B cell (primary cell): ENCODE measurements at regions not wholly inside any gene's neighbourhood (a gene's known extent, or its start where the extent isn't known, plus 50 kb on each side); places are given as distances from the start of the nearest gene placed in this dataset.

ENCODE experiments used
- ATAC-seq: fragments of 200-7000 bp; cut with Tn5 transposase; one replicate; pipeline ENCODE4 v1.10.0; 2021; ENCODE audit warnings: low read depth, mild to moderate bottlenecking, moderate number of reproducible peaks, moderate library complexity
- CTCF ChIA-PET: fragments of 350-600 bp; sonication (Branson Sonifier 250); formaldehyde crosslinking; loops from one replicate; lab custom pipeline; 2021; ENCODE audit warnings: antibody characterized with exemption, inconsistent platforms; lab: Charles Lee
- POLR2A ChIA-PET: fragments of 350-600 bp; sonication (Branson Sonifier 250); formaldehyde crosslinking; loops from one replicate; lab custom pipeline; 2021; ENCODE audit warnings: antibody characterized with exemption; lab: Charles Lee
- DNase-seq: peaks from one replicate; pipeline ENCODE4 v3.0.0; 2013
- H2AFZ ChIP-seq: 2 replicates; pipeline ENCODE4 v1.6.1; 2012; ENCODE audit warnings: mild to moderate bottlenecking, low read depth, low read length; ENCODE audit not compliant: insufficient read depth, poor library complexity, severe bottlenecking
- H3K27ac ChIP-seq, 2 donors: 1 replicate in 1 of 2; 2 replicates in 1 of 2; pipeline ENCODE4 v1.5.1; 2012 to 2013; ENCODE audit warnings: low read length in 2 of 2, mild to moderate bottlenecking in 2 of 2, moderate library complexity in 1 of 2
- H3K27me3 ChIP-seq, 4 experiments: fragments of 200-600 bp in 1 of 4; sonication (generic) in 1 of 4; replicated peaks in 1 of 4; 1 replicate in 2 of 4; 2 replicates in 2 of 4; pipeline versions ENCODE4 v1.6.1 to v1.7.0; 2013 to 2016; ENCODE audit warnings: low read length in 3 of 4, mild to moderate bottlenecking in 2 of 4, mixed read lengths in 1 of 4, moderate library complexity in 1 of 4; ENCODE audit not compliant: insufficient read depth in 4 of 4, control insufficient read depth in 3 of 4; ENCODE audit errors: control extremely low read depth in 1 of 4
- H3K36me3 ChIP-seq, 2 experiments: replicated peaks in 1 of 2; 1 replicate in 1 of 2; 2 replicates in 1 of 2; pipeline versions ENCODE4 v1.6.1 to v1.7.1; 2013; ENCODE audit warnings: low read length in 1 of 2; ENCODE audit not compliant: insufficient read depth in 2 of 2, control insufficient read depth in 1 of 2; ENCODE audit errors: control extremely low read depth in 1 of 2, extremely low read depth in 1 of 2
- H3K4me1 ChIP-seq, 2 donors: fragments of 200-600 bp in 1 of 2; sonication (generic) in 1 of 2; 1 replicate in 1 of 2; 2 replicates in 1 of 2; pipeline versions ENCODE4 v1.5.1 to v1.6.1; 2013 to 2017; ENCODE audit warnings: low read length in 2 of 2; ENCODE audit not compliant: control insufficient read depth in 2 of 2, insufficient read depth in 2 of 2
- H3K4me2 ChIP-seq: replicated peaks from 2 replicates; pipeline ENCODE3; 2012; ENCODE audit warnings: mild to moderate bottlenecking, low read depth, low read length; ENCODE audit not compliant: poor library complexity, severe bottlenecking
- H3K4me3 ChIP-seq, 5 experiments: fragments of 200-600 bp in 1 of 5; sonication (generic) in 1 of 5; 1 replicate in 3 of 5; 2 replicates in 2 of 5; pipeline versions ENCODE4 v1.5.1 to v1.7.0; 2011 to 2016; ENCODE audit warnings: low read length in 4 of 5, mild to moderate bottlenecking in 4 of 5, low read depth in 2 of 5, control low read depth in 1 of 5, moderate library complexity in 1 of 5; ENCODE audit not compliant: insufficient read depth in 1 of 5; ENCODE audit errors: control extremely low read depth in 1 of 5, extremely low read depth in 1 of 5
- H3K79me2 ChIP-seq: fragments of 200-600 bp; sonication (generic); one replicate; pipeline ENCODE4 v1.6.0; 2016; ENCODE audit warnings: low read length; ENCODE audit not compliant: control insufficient read depth, insufficient read depth
- H3K9ac ChIP-seq: fragments of 200-600 bp; sonication (generic); 2 replicates; pipeline ENCODE4 v1.6.1; 2017; ENCODE audit warnings: mild to moderate bottlenecking, low read length, moderate library complexity
- H3K9me3 ChIP-seq, 3 donors: one replicate each; pipeline versions ENCODE4 v1.6.1 to v1.7.1; 2013; ENCODE audit warnings: low read length in 2 of 3; ENCODE audit not compliant: control insufficient read depth in 2 of 3, insufficient read depth in 1 of 3; ENCODE audit errors: control extremely low read depth in 1 of 3
- H4K20me1 ChIP-seq: 2 replicates; pipeline ENCODE4 v1.6.0; 2012; ENCODE audit warnings: mild to moderate bottlenecking, low read length; ENCODE audit not compliant: insufficient read depth, control insufficient read depth, poor library complexity, severe bottlenecking
- H3K27ac Mint-ChIP-seq: one replicate; pipeline ENCODE4 v1.8.0; 2021; ENCODE audit warnings: mixed read lengths
- H3K27me3 Mint-ChIP-seq: one replicate; pipeline ENCODE4 v1.8.0; 2021; ENCODE audit warnings: mixed read lengths
- H3K4me1 Mint-ChIP-seq: one replicate; pipeline ENCODE4 v1.8.0; 2021; ENCODE audit warnings: mixed read lengths
- H3K4me3 Mint-ChIP-seq: one replicate; pipeline ENCODE4 v1.8.0; 2021; ENCODE audit warnings: mixed read lengths
- H3K9me3 Mint-ChIP-seq: one replicate; pipeline ENCODE4 v1.8.0; 2022; ENCODE audit warnings: mixed read lengths; ENCODE audit not compliant: insufficient read depth
- CTCF ChIP-seq: fragments of 200-600 bp; IDR thresholded peaks from one replicate; pipeline ENCODE4 v1.8.0; 2022; ENCODE audit warnings: antibody characterized with exemption, mild to moderate bottlenecking
- EZH2 ChIP-seq: IDR thresholded peaks from 2 replicates; pipeline ENCODE4 v1.6.1; 2012; ENCODE audit warnings: borderline replicate concordance, low read depth, mild to moderate bottlenecking, moderate library complexity, low read length; ENCODE audit not compliant: insufficient read depth, poor library complexity, severe bottlenecking
- WGBS: methylation state at CpG from one replicate; pipeline ENCODE4 v1.1.5; 2013; ENCODE audit warnings: missing lambda C conversion rate; ENCODE audit not compliant: insufficient coverage; 5-methylcytosine and 5-hydroxymethylcytosine counted together
- intact Hi-C: fragments of 100-400 bp; cut with micrococcal nuclease; formaldehyde crosslinking; loops from one replicate; pipeline ENCODE4 v1.10.0; 2022

- Mint-ChIP-seq H3K27me3 (no peaks in the 10 kb centered on the region), H3K4me3 (no peak overlapping the region), H3K9me3 (no peaks in the 10 kb centered on the region), H3K4me1 (no peaks in the 10 kb centered on the region), H3K27ac (no peak overlapping the region)
- Histone ChIP-seq H3K79me2 (no peaks in the 10 kb centered on the region), H3K4me1 (no peaks in the 10 kb centered on the region), H3K27me3 (no peaks in the 10 kb centered on the region), H3K9ac (no peak overlapping the region), H3K36me3 (no peaks in the 10 kb centered on the region), H3K4me2 (no peak overlapping the region), H3K9me3 (no peaks in the 10 kb centered on the region), H3K4me3 (no peak overlapping the region), H3K27ac (no peak overlapping the region), H4K20me1 (no peaks in the 10 kb centered on the region), H2AFZ (no peak overlapping the region)
- DNase-seq (no peak), ATAC-seq (no peak)
- 89% methylated on average over 4 of the region's 6 CpGs for WGBS
- TF ChIP-seq EZH2 (no peak), CTCF (no peak)
- intact Hi-C loops, result no loop called here
- ChIA-PET CTCF (no interaction called here), POLR2A (no interaction called here)
Measured at GRCh38 chr5:82720213-82721086, 356.7 kb downstream of the TMEM167A start.

- H3K27me3 Mint-ChIP-seq, result no peaks in the 10 kb centered on the region
- no peaks in the 10 kb centered on the region for H3K4me1 ChIP-seq
- H2AFZ ChIP-seq, result no peak overlapping the region
- H3K79me2 ChIP-seq, result no peaks in the 10 kb centered on the region
- no peak overlapping the region for H3K4me3 Mint-ChIP-seq
- no peaks in the 10 kb centered on the region for H3K9me3 ChIP-seq
- H3K4me1 Mint-ChIP-seq, result no peaks in the 10 kb centered on the region
- TF ChIP-seq EZH2, result no peak
- TF ChIP-seq CTCF, result no peak
- no peaks in the 10 kb centered on the region for H3K9me3 Mint-ChIP-seq
- H3K27ac ChIP-seq, result no peak overlapping the region
- no peaks in the 10 kb centered on the region for H3K36me3 ChIP-seq
- H3K4me2 ChIP-seq, result no peak overlapping the region
- no peaks in the 10 kb centered on the region for H4K20me1 ChIP-seq
- ChIA-PET POLR2A (no interaction called here), CTCF (no interaction called here)
- no peaks in the 10 kb centered on the region for H3K27me3 ChIP-seq
- WGBS, result no CpG with 5 or more reads among the region's 1 CpG
- intact Hi-C loops, result no loop called here
- no peak for ATAC-seq
- DNase-seq, result no peak
- no peak overlapping the region for H3K27ac Mint-ChIP-seq
- H3K4me3 ChIP-seq, result no peak overlapping the region
- H3K9ac ChIP-seq, result no peak overlapping the region
Measured at GRCh38 chr5:82719368-82719767, 357.8 kb downstream of the TMEM167A start.
